Activated T-helper 17 cell treated with anti-CD3 and anti-CD28 coated beads, Interleukin-2, amount 50 U/mL, for 72 hours (primary cell): ENCODE measurements at regions not wholly inside any gene's neighbourhood (a gene's known extent, or its start where the extent isn't known, plus 50 kb on each side); places are given as distances from the start of the nearest gene placed in this dataset.

Source experiments
- ATAC-seq: fragments of 150-1000 bp; cut with Tn5 transposase; replicated peaks from 2 replicates; pipeline ENCODE4 v1.10.0; 2021; ENCODE audit warnings: mild to moderate bottlenecking, moderate library complexity
- H3K27ac Mint-ChIP-seq: one replicate; pipeline ENCODE4 v1.8.0; 2022; ENCODE audit warnings: mixed read lengths
- H3K27me3 Mint-ChIP-seq: one replicate; pipeline ENCODE4 v1.8.0; 2022; ENCODE audit warnings: mixed read lengths
- H3K36me3 Mint-ChIP-seq: one replicate; pipeline ENCODE4 v1.8.0; 2022; ENCODE audit warnings: low read depth, mild to moderate bottlenecking, mixed read lengths
- H3K4me1 Mint-ChIP-seq: one replicate; pipeline ENCODE4 v1.8.0; 2022; ENCODE audit warnings: mixed read lengths
- H3K4me3 Mint-ChIP-seq: one replicate; pipeline ENCODE4 v1.8.0; 2022; ENCODE audit warnings: mild to moderate bottlenecking, mixed read lengths
- H3K9me3 Mint-ChIP-seq: one replicate; pipeline ENCODE4 v1.8.0; 2022; ENCODE audit warnings: mixed read lengths

GRCh38 chr15:70281811-70282307, 184.1 kb upstream of the TLE3 start:
- no peaks in the 10 kb centered on the region for H3K9me3 Mint-ChIP-seq
- H3K27me3 Mint-ChIP-seq = no peaks in the 10 kb centered on the region
- no peak overlapping the region for H3K27ac Mint-ChIP-seq
- H3K36me3 Mint-ChIP-seq = no peaks in the 10 kb centered on the region
- peak; percentile 94 for ATAC-seq
- H3K4me3 Mint-ChIP-seq = no peak overlapping the region
- H3K4me1 Mint-ChIP-seq = no peaks in the 10 kb centered on the region

GRCh38 chr15:70281261-70281810, 183.6 kb upstream of the TLE3 start:
- Mint-ChIP-seq H3K4me3 (no peak overlapping the region), H3K27ac (no peak overlapping the region), H3K9me3 (no peaks in the 10 kb centered on the region), H3K27me3 (no peaks in the 10 kb centered on the region), H3K36me3 (no peaks in the 10 kb centered on the region), H3K4me1 (no peaks in the 10 kb centered on the region)
- ATAC-seq = no peak

- no peak for ATAC-seq
- H3K36me3 Mint-ChIP-seq = no peaks in the 10 kb centered on the region
- no peaks in the 10 kb centered on the region for H3K27me3 Mint-ChIP-seq
- no peak overlapping the region for H3K27ac Mint-ChIP-seq
- H3K4me3 Mint-ChIP-seq = no peak overlapping the region
- no peaks in the 10 kb centered on the region for H3K4me1 Mint-ChIP-seq
- no peaks in the 10 kb centered on the region for H3K9me3 Mint-ChIP-seq
Observed at GRCh38 chr15:70280781-70281180, 183.1 kb upstream of the TLE3 start.

- no peaks in the 10 kb centered on the region for H3K9me3 Mint-ChIP-seq
- no peaks in the 10 kb centered on the region for H3K36me3 Mint-ChIP-seq
- H3K4me1 Mint-ChIP-seq = no peaks in the 10 kb centered on the region
- no peaks in the 10 kb centered on the region for H3K27me3 Mint-ChIP-seq
- no peak overlapping the region for H3K27ac Mint-ChIP-seq
- H3K4me3 Mint-ChIP-seq = no peak overlapping the region
- no peak for ATAC-seq
Observed at GRCh38 chr15:70279096-70279495, 181.4 kb upstream of the TLE3 start.

GRCh38 chr15:70278644-70279043, 180.9 kb upstream of the TLE3 start:
- Mint-ChIP-seq H3K36me3 (no peaks in the 10 kb centered on the region), H3K9me3 (no peaks in the 10 kb centered on the region), H3K27ac (no peak overlapping the region), H3K4me3 (no peak overlapping the region), H3K4me1 (no peaks in the 10 kb centered on the region), H3K27me3 (no peaks in the 10 kb centered on the region)
- no peak for ATAC-seq

- Mint-ChIP-seq H3K4me1 (no peaks in the 10 kb centered on the region), H3K4me3 (no peak overlapping the region), H3K36me3 (no peaks in the 10 kb centered on the region), H3K27ac (no peak overlapping the region), H3K9me3 (no peaks in the 10 kb centered on the region), H3K27me3 (no peaks in the 10 kb centered on the region)
- ATAC-seq = no peak
Observed at GRCh38 chr15:70277556-70277955, 179.8 kb upstream of the TLE3 start.

- H3K9me3 Mint-ChIP-seq = no peaks in the 10 kb centered on the region
- no peak overlapping the region for H3K27ac Mint-ChIP-seq
- no peak for ATAC-seq
- H3K4me3 Mint-ChIP-seq = no peak overlapping the region
- H3K27me3 Mint-ChIP-seq = no peaks in the 10 kb centered on the region
- H3K36me3 Mint-ChIP-seq = no peaks in the 10 kb centered on the region
- no peaks in the 10 kb centered on the region for H3K4me1 Mint-ChIP-seq
Observed at GRCh38 chr15:70276401-70276800, 178.7 kb upstream of the TLE3 start.

- no peaks in the 10 kb centered on the region for H3K27me3 Mint-ChIP-seq
- H3K9me3 Mint-ChIP-seq = no peaks in the 10 kb centered on the region
- H3K36me3 Mint-ChIP-seq = no peaks in the 10 kb centered on the region
- H3K4me1 Mint-ChIP-seq = no peaks in the 10 kb centered on the region
- H3K27ac Mint-ChIP-seq = no peak overlapping the region
- H3K4me3 Mint-ChIP-seq = no peak overlapping the region
- no peak for ATAC-seq
Observed at GRCh38 chr15:70275461-70276138, 177.9 kb upstream of the TLE3 start.

GRCh38 chr15:70274908-70275307, 177.2 kb upstream of the TLE3 start:
- Mint-ChIP-seq H3K4me3 (no peak overlapping the region), H3K9me3 (no peaks in the 10 kb centered on the region), H3K27ac (no peak overlapping the region), H3K36me3 (no peaks in the 10 kb centered on the region), H3K27me3 (no peaks in the 10 kb centered on the region), H3K4me1 (no peaks in the 10 kb centered on the region)
- no peak for ATAC-seq

- peak; percentile 38 for ATAC-seq
- Mint-ChIP-seq H3K4me3 (no peak overlapping the region), H3K9me3 (no peaks in the 10 kb centered on the region), H3K36me3 (no peaks in the 10 kb centered on the region), H3K4me1 (no peaks in the 10 kb centered on the region), H3K27me3 (no peaks in the 10 kb centered on the region), H3K27ac (no peak overlapping the region)
Observed at GRCh38 chr15:70274255-70274880, 176.7 kb upstream of the TLE3 start.

GRCh38 chr15:70273808-70274207, 176.1 kb upstream of the TLE3 start:
- H3K36me3 Mint-ChIP-seq = no peaks in the 10 kb centered on the region
- H3K9me3 Mint-ChIP-seq = no peaks in the 10 kb centered on the region
- peaks cover under 1% of the 10 kb centered on the region for H3K27me3 Mint-ChIP-seq
- no peak overlapping the region for H3K4me3 Mint-ChIP-seq
- H3K4me1 Mint-ChIP-seq = no peaks in the 10 kb centered on the region
- ATAC-seq = peak; percentile 68
- H3K27ac Mint-ChIP-seq = no peak overlapping the region

- H3K4me1 Mint-ChIP-seq = no peaks in the 10 kb centered on the region
- no peak overlapping the region for H3K27ac Mint-ChIP-seq
- H3K9me3 Mint-ChIP-seq = no peaks in the 10 kb centered on the region
- no peaks in the 10 kb centered on the region for H3K36me3 Mint-ChIP-seq
- ATAC-seq = no peak
- peaks cover 7% of the 10 kb centered on the region for H3K27me3 Mint-ChIP-seq
- no peak overlapping the region for H3K4me3 Mint-ChIP-seq
Observed at GRCh38 chr15:70272565-70273355, 175.0 kb upstream of the TLE3 start.

GRCh38 chr15:70271422-70272088, 173.8 kb upstream of the TLE3 start:
- H3K4me1 Mint-ChIP-seq = peaks cover 4% of the 10 kb centered on the region
- H3K4me3 Mint-ChIP-seq = no peak overlapping the region
- H3K27me3 Mint-ChIP-seq = peaks cover 17% of the 10 kb centered on the region
- H3K27ac Mint-ChIP-seq = no peak overlapping the region
- H3K9me3 Mint-ChIP-seq = no peaks in the 10 kb centered on the region
- no peaks in the 10 kb centered on the region for H3K36me3 Mint-ChIP-seq
- ATAC-seq = peak; percentile 64

GRCh38 chr15:70270752-70271111, 173.0 kb upstream of the TLE3 start:
- no peak for ATAC-seq
- Mint-ChIP-seq H3K36me3 (no peaks in the 10 kb centered on the region), H3K4me3 (no peak overlapping the region), H3K27me3 (peaks cover 19% of the 10 kb centered on the region), H3K27ac (no peak overlapping the region), H3K9me3 (no peaks in the 10 kb centered on the region), H3K4me1 (peaks cover 4% of the 10 kb centered on the region)
